Left lung (tissue), 4 donors: ENCODE measurements at regions not wholly inside any gene's neighbourhood (a gene's known extent, or its start where the extent isn't known, plus 50 kb on each side); places are given as distances from the start of the nearest gene placed in this dataset.

Experiments used
- ATAC-seq: fragments of 200-7000 bp; cut with Tn5 transposase; one replicate; pipeline ENCODE4 v1.9.1; 2020; ENCODE audit warnings: moderate library complexity
- DNase-seq, 4 donors: peaks; one replicate each; pipeline ENCODE4 v3.0.0-alpha.2; 2013 to 2020
- H3K27ac ChIP-seq, 2 donors: fragments of 200-600 bp; sonication (generic) in 1 of 2; one replicate each; pipeline versions ENCODE4 v1.5.0 to v1.8.0; 2020 to 2021
- H3K27me3 ChIP-seq, 2 donors: fragments of 200-600 bp; sonication (generic) in 1 of 2; one replicate each; pipeline versions ENCODE4 v1.5.0 to v1.8.0; 2020 to 2021
- H3K36me3 ChIP-seq, 2 donors: fragments of 200-600 bp; sonication (generic) in 1 of 2; one replicate each; pipeline versions ENCODE4 v1.5.0 to v1.8.0; 2020 to 2021
- H3K4me1 ChIP-seq, 2 donors: fragments of 200-600 bp; one replicate each; pipeline ENCODE4 v1.8.0; 2021
- H3K4me3 ChIP-seq, 2 donors: fragments of 200-600 bp; sonication (generic) in 1 of 2; one replicate each; pipeline versions ENCODE4 v1.5.0 to v1.8.0; 2020 to 2021; ENCODE audit warnings: mild to moderate bottlenecking in 1 of 2
- H3K9me3 ChIP-seq, 2 donors: fragments of 200-600 bp; sonication (generic) in 1 of 2; one replicate each; pipeline versions ENCODE4 v1.5.0 to v1.8.0; 2020 to 2021
- CTCF ChIP-seq, 2 donors: fragments of 200-600 bp; sonication (generic) in 1 of 2; IDR thresholded peaks; one replicate each; pipeline versions ENCODE4 v1.5.0 to v1.8.0; 2021; ENCODE audit warnings: antibody characterized with exemption in 2 of 2
- intact Hi-C, 2 donors: fragments of 100-400 bp; cut with DNase I; formaldehyde crosslinking; loops; one replicate each; pipeline versions ENCODE4 v1.11.2 to v1.14.2; 2022
- donor health status: DM: no; HTN: yes; CAD: no.
- donor health status: DM: no; HTN: no; CAD: no.

- DNase-seq, result no peak
- Histone ChIP-seq H3K4me1 (no peaks in the 10 kb centered on the region), H3K27ac (no peak overlapping the region), H3K4me3 (no peak overlapping the region), H3K9me3 (no peaks in the 10 kb centered on the region), H3K27me3 (peaks cover 5 to 8% of the 10 kb centered on the region in 2 donors), H3K36me3 (no peaks in the 10 kb centered on the region)
- no peak for ATAC-seq
- intact Hi-C loops, result no loop called here
- TF ChIP-seq CTCF (IDR thresholded peaks at IDR 0.05), result no peak
Measured at GRCh38 chr1:30287976-30288375, 435.4 kb downstream of the MATN1 start.

- Histone ChIP-seq H3K9me3 (no peaks in the 10 kb centered on the region), H3K4me3 (no peak overlapping the region), H3K27me3 (peaks cover 5 to 8% of the 10 kb centered on the region in 2 donors), H3K4me1 (no peaks in the 10 kb centered on the region), H3K27ac (no peak overlapping the region), H3K36me3 (no peaks in the 10 kb centered on the region)
- no peak for TF ChIP-seq CTCF (IDR thresholded peaks at IDR 0.05)
- DNase-seq (no peak), ATAC-seq (no peak)
- intact Hi-C loops, result no loop called here
Measured at GRCh38 chr1:30286988-30287839, 436.2 kb downstream of the MATN1 start.

GRCh38 chr1:30286241-30286987 is 437.0 kb downstream of the MATN1 start:
- peak in 1 of 4 donors; percentile 20 for DNase-seq
- Histone ChIP-seq H3K9me3 (no peaks in the 10 kb centered on the region), H3K36me3 (no peaks in the 10 kb centered on the region), H3K4me1 (no peaks in the 10 kb centered on the region), H3K4me3 (no peak overlapping the region), H3K27me3 (peaks cover 1 to 8% of the 10 kb centered on the region in 2 donors), H3K27ac (no peak overlapping the region)
- intact Hi-C loops, result no loop called here
- no peak for TF ChIP-seq CTCF (IDR thresholded peaks at IDR 0.05)
- no peak for ATAC-seq

GRCh38 chr1:30285501-30285932 is 437.9 kb downstream of the MATN1 start:
- DNase-seq (no peak), ATAC-seq (no peak)
- H3K4me3 ChIP-seq, result no peak overlapping the region
- no peak for TF ChIP-seq CTCF (IDR thresholded peaks at IDR 0.05)
- H3K27me3 ChIP-seq, result peaks cover 0 to 8% of the 10 kb centered on the region in 2 donors
- intact Hi-C loops, result no loop called here
- H3K36me3 ChIP-seq, result no peaks in the 10 kb centered on the region
- H3K4me1 ChIP-seq, result no peaks in the 10 kb centered on the region
- H3K27ac ChIP-seq, result no peak overlapping the region
- no peaks in the 10 kb centered on the region for H3K9me3 ChIP-seq
